Transverse colon (tissue), 4 donors: ENCODE measurements at regions not wholly inside any gene's neighbourhood (a gene's known extent, or its start where the extent isn't known, plus 50 kb on each side); places are given as distances from the start of the nearest gene placed in this dataset.

ENCODE experiments used
- DNase-seq: peaks from one replicate; pipeline ENCODE4 v3.0.0-alpha.2; 2019
- H3K27ac ChIP-seq, 4 donors: fragments of 200-600 bp; sonication (generic); 2 replicates each; pipeline ENCODE4 v1.5.1; 2016 to 2018; ENCODE audit warnings: inconsistent platforms in 4 of 4
- H3K27me3 ChIP-seq: fragments of 200-600 bp; sonication (generic); 2 replicates; pipeline ENCODE4 v1.5.1; 2017; ENCODE audit warnings: inconsistent platforms
- H3K36me3 ChIP-seq, 4 donors: fragments of 200-600 bp; sonication (generic); 2 replicates each; pipeline ENCODE4 v1.5.1; 2017 to 2019; ENCODE audit warnings: inconsistent platforms in 4 of 4
- H3K4me1 ChIP-seq, 4 donors: fragments of 200-600 bp; sonication (generic); 2 replicates each; pipeline ENCODE4 v1.5.1; 2017 to 2020; ENCODE audit warnings: inconsistent platforms in 4 of 4
- H3K4me3 ChIP-seq, 4 donors: fragments of 200-600 bp; sonication (generic); 1 replicate in 1 of 4; 2 replicates in 3 of 4; pipeline versions ENCODE4 v1.5.1 to v1.6.1; 2017 to 2019; ENCODE audit warnings: inconsistent platforms in 4 of 4
- H3K9me3 ChIP-seq, 2 donors: fragments of 200-600 bp; sonication (generic); 2 replicates each; pipeline ENCODE4 v1.5.1; 2017 to 2019; ENCODE audit warnings: inconsistent platforms in 2 of 2
- CTCF ChIP-seq, 5 experiments: fragments of 200-600 bp in 3 of 5; fragments of 450-650 bp in 2 of 5; sonication (generic) in 3 of 5; IDR thresholded peaks; 1 replicate in 2 of 5; 2 replicates in 3 of 5; pipeline ENCODE4 v1.5.1; 2016 to 2017; ENCODE audit warnings: antibody characterized with exemption in 5 of 5, inconsistent platforms in 3 of 5, mild to moderate bottlenecking in 2 of 5, moderate library complexity in 1 of 5
- EP300 ChIP-seq: sonication (generic); formaldehyde crosslinking; IDR thresholded peaks from one replicate; pipeline ENCODE4 v1.6.1; 2017; ENCODE audit warnings: antibody characterized with exemption, low read depth
- POLR2A ChIP-seq: fragments of 450-650 bp; IDR thresholded peaks from one replicate; pipeline ENCODE4 v1.6.1; 2016; ENCODE audit warnings: antibody characterized with exemption, mild to moderate bottlenecking, moderate library complexity
- POLR2AphosphoS5 ChIP-seq, 3 donors: sonication (generic); formaldehyde crosslinking; IDR thresholded peaks; one replicate each; pipeline ENCODE4 v1.6.1; 2016; ENCODE audit warnings: antibody characterized with exemption in 3 of 3
- WGBS, 2 donors: methylation state at CpG; one replicate each; pipeline ENCODE4 v1.1.5; 2018; ENCODE audit warnings: low coverage in 1 of 2; 5-methylcytosine and 5-hydroxymethylcytosine counted together
- in situ Hi-C, 4 donors: fragments of 200-750 bp; cut with MboI; loops; one replicate each; pipeline versions ENCODE4 v1.15.0 to v1.15.1; 2017; ENCODE audit warnings: low sequenced_read_pairs in 3 of 4, low pct_ligation_motif_present in 1 of 4, low pct_unique_long_range_greater_than_20kb in 1 of 4
- intact Hi-C: fragments of 100-400 bp; cut with DNase I; formaldehyde crosslinking; loops from one replicate; pipeline ENCODE4 v1.15.1; 2023; ENCODE audit warnings: low total_unique reads

GRCh38 chr13:64311112-64311511 is 2895.5 kb upstream of the PCDH20 start:
- Histone ChIP-seq H3K36me3 (no peaks in the 10 kb centered on the region), H3K4me1 (no peaks in the 10 kb centered on the region), H3K27ac (no peak overlapping the region), H3K9me3 (peaks cover 2 to 8% of the 10 kb centered on the region in 2 donors), H3K4me3 (no peak overlapping the region), H3K27me3 (no peaks in the 10 kb centered on the region)
- TF ChIP-seq EP300 (no peak), POLR2A (no peak), POLR2AphosphoS5 (IDR thresholded peaks at IDR 0.05) (no peak), CTCF (IDR thresholded peaks at IDR 0.05) (no peak)
- 72 to 77% methylated on average over 1 of the region's 1 CpG for WGBS, 2 donors
- intact Hi-C loops (no loop called here), in situ Hi-C loops (no loop called here)
- no peak for DNase-seq

- Histone ChIP-seq H3K4me1 (no peaks in the 10 kb centered on the region), H3K27ac (no peak overlapping the region), H3K27me3 (no peaks in the 10 kb centered on the region), H3K36me3 (no peaks in the 10 kb centered on the region), H3K4me3 (no peak overlapping the region), H3K9me3 (peaks cover 2 to 9% of the 10 kb centered on the region in 2 donors)
- no peak for DNase-seq
- in situ Hi-C loops (no loop called here), intact Hi-C loops (no loop called here)
- TF ChIP-seq POLR2AphosphoS5 (IDR thresholded peaks at IDR 0.05) = no peak
- TF ChIP-seq CTCF (IDR thresholded peaks at IDR 0.05) = no peak
- no peak for TF ChIP-seq POLR2A
- no peak for TF ChIP-seq EP300
Observed at GRCh38 chr13:64305246-64305645, 2889.6 kb upstream of the PCDH20 start.

GRCh38 chr13:64300239-64300638 is 2884.6 kb upstream of the PCDH20 start:
- intact Hi-C loops = no loop called here
- DNase-seq = no peak
- H3K36me3 ChIP-seq = no peaks in the 10 kb centered on the region
- H3K27me3 ChIP-seq = no peaks in the 10 kb centered on the region
- no peak overlapping the region for H3K27ac ChIP-seq
- no peak for TF ChIP-seq EP300
- TF ChIP-seq POLR2A = no peak
- no peak for TF ChIP-seq POLR2AphosphoS5 (IDR thresholded peaks at IDR 0.05)
- no peak for TF ChIP-seq CTCF (IDR thresholded peaks at IDR 0.05)
- in situ Hi-C loops = no loop called here
- H3K4me3 ChIP-seq = no peak overlapping the region
- H3K9me3 ChIP-seq = peaks cover 0 to 11% of the 10 kb centered on the region in 2 donors
- H3K4me1 ChIP-seq = no peaks in the 10 kb centered on the region

GRCh38 chr13:64293923-64294322 is 2878.3 kb upstream of the PCDH20 start:
- Histone ChIP-seq H3K27me3 (no peaks in the 10 kb centered on the region), H3K4me1 (no peaks in the 10 kb centered on the region), H3K4me3 (no peak overlapping the region), H3K36me3 (no peaks in the 10 kb centered on the region), H3K27ac (no peak overlapping the region), H3K9me3 (peaks cover 0 to 9% of the 10 kb centered on the region in 2 donors)
- in situ Hi-C loops (no loop called here), intact Hi-C loops (no loop called here)
- TF ChIP-seq CTCF (IDR thresholded peaks at IDR 0.05) = no peak
- DNase-seq = no peak
